Epidermal melanocyte (primary cell): ENCODE measurements at regions not wholly inside any gene's neighbourhood (a gene's known extent, or its start where the extent isn't known, plus 50 kb on each side); places are given as distances from the start of the nearest gene placed in this dataset.

Experiments
- DNase-seq: peaks from one replicate; pipeline ENCODE4 v3.0.0; 2011; ENCODE audit warnings: low spot score; ENCODE audit not compliant: insufficient read length

DNA sequence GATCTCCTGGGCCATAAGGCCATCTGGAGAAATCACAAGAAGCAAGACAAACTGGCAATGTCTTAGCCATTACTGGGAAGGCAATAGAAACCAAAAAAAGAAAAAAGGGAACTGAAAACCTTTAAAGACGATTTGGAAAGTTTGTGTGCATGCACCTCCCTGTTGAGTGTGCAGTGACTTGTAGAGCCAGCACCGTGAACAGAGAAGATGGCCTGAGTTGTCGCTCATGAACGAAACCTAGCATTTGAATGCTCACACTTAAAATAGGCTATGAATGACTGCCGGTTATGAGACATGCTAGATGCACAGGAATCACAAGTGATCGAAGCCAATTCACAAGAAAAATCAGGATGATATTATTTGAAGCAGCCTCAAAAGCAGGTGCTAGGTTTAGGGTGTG lies 151.3 kb upstream of the ADO start:
- no peak for DNase-seq

DNA sequence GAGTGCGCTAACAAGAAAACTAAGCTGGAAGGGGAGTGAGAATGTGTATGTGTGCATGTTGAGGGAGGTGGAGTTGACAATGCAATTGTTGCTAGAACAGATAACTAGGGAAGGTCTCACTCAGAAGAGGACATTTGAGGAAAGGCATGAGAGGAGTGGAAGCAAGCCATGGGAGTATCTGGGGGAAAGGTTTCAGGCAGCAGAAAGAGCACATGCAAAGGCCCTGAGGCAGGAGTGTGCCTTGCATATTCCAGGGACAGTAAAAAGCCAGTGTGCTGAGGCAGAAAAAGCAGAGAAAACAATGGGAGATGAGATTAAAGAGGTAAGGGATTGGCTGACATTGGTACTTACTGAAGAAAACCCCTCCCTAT lies 149.6 kb upstream of the ADO start:
- no peak for DNase-seq

DNA sequence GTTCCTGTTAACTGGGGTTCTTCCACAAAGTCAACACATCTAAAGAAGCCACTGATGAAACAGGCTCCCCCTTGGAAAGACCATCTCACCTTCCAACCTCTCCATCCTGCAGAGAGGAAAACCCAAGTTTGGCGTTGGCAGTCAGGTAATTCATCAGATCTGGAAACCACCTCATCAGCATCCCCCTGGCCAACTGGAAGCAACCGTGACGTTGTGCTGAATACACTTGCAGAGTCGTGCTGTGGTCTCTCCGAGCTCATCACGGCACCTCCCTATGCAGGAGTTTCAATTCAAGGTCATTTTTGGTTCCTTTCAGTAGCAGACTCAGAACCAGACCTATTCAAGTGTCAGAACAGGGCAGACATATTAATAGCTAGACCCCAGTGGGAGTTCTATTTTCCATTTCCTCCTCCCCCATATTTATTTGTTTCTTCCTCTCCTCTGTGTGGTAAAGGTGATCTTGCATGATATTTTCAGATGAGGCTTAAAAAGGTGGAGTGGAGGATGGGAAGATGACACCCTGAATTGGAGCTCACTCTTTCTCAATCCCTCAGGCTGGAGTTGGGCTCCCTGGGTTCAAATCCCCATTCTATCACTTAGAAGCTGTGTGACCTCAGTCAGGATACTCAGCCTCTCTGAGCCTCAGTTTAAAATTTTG lies 149.1 kb upstream of the ADO start:
- DNase-seq = no peak

DNA sequence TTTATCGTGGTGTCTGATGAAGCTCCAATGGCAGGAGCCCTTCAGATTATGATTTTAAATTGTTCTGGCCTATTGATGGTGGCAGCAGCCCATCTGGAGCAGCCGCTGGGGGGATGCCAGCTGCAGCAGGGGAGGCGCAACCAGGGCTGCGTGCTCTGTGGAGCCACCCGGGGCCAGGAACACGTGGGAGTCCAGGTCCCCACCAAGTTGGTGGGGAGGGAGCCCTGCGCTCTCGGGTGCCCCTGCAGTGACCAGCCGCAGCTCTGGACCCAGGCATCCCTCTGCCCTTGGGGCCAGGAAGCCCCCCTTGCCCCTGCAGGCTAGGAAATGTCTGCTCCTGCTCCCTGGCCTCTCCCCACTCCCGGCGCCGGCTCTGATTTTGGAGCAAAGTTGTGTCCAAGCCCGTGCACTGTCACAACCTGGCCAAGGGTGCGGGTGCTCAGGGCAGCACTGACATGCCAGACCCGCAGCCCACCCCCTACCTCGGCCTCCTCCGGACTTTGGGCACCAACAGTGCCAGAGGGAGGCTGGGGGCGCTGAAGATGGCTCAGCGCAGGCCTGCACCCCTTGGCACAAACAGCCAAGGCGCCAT lies 147.2 kb upstream of the ADO start:
- no peak for DNase-seq

DNA sequence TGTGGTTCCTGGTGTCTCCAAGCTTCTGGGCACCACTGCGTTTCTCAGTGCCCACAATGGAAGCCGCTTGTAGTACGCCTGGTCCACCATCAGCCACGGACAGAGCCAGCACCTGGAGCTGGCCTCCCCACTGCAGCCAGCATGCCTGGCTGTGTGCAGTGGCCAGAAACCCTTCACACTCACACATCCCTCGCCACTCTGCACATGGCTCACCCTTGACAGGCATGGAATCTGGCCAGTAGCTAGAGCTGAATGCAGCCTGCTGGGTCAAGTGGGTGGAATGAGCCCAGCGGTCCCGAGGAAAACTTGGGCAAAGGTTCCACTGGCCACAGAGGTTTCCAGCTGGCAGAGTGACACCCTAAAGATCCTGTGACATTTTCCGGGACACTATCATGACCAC lies 146.0 kb upstream of the ADO start:
- DNase-seq = no peak

DNA sequence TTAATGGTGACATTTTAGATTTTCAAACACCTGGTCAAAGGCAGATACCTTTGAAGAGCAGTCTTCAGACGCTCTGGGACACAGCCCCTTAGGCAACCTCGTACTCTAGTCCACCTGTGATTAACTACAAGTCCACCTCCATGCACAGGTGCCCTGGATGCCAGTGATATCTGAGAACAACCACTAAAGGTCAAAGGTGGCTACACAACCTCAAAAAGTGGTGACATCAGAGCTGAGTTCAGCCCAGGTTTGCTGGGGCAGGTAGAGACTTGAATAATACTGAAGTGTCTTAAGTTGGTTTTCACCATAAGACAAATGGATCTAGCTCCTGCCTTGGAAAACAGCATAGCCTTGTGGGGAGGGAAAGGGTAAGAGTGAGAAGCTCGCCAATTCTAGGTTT lies 143.4 kb upstream of the ADO start:
- no peak for DNase-seq

DNA sequence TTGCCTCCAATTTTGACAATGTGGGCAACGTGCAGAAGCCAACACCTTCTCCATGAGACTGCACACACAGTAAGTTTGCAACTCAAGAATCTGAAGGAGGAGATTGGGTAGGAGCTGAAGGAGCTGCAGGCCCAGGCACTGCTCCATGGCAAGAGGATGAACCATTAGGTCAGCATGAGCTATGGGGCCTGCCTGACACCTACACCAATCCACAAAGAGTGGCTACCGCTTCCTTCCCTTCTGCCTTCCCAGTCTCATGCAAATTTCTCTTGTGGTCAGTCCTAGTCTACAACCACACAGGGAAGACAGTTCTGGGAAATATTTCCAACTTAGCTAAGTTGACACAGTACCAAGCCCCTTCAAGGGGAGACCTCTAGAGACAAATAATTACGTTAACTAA lies 142.0 kb upstream of the ADO start:
- no peak for DNase-seq

DNA sequence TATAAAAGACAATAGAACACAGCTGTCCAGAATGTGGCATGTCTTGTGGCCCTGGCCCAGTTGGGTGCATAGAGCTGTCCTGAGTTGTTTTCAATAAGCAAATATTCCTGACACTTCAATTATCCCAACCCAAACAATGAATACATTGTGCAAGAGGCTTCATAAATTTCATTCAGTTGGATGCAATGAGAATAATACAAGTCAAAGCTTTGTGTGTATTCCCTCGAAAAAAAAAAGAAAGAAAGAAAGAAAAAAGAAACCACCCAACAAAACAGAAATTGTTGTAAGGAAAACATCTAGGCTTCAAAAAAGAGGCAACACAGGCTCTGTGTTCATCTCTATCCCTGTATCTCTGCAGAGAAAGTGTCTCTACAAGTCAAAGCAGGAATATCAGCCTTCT lies 138.7 kb upstream of the ADO start:
- DNase-seq = no peak

DNA sequence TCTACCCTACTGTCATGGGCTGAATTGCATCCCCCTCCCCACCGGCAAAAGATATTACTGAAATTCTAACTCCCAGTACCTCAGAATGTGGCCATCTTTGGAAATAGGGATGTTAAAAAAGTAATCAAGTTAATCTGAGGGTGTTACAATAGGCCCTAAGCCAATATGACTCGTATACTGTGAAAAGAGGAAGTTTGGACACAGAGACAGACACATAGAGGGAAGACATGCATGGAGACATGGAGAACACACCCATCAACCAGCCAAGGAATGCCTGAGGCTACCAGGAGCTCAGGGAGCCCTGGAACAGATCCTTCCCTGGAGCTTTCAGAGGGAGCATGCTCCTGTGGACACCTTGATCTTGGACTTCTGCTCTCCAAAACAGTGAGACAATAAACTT lies 138.2 kb upstream of the ADO start:
- no peak for DNase-seq

DNA sequence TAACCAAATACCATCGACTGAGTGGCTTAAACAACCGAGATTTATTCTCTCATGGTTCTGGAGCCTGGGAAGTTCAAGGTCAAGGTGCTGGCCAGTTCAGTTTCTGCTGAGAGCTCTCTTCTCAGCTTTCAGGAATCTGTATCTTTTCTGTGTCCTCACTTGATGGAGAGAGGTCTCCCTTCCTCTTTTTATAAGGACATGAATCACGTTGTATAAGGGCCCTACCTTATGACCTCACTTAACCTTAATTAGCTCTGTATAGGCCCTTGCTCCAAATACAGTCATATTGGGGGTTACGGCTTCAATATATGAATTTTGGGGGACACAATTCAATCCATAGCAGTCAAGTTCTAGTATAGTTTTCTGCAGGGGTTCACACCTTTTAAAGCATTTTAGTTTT lies 135.2 kb upstream of the ADO start:
- DNase-seq = no peak

DNA sequence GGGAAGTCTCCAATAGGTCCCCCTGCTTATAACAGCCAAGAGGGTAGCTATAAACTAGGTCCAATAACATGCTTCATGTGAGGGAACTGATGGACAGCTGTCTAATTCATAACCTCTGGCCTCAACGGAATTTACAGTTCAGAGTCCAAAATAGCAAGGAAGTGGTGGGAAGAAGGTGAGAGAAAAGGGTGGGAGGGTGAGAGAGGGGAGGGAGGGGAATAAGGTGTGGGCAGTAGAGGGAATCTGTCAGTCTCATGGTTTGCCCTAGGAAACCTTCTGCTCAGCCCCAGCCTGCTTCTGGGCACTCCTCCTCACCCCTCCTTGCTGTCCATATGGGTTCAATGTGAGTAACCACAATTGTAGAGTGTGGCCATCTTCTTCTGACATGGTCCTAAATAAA lies 133.4 kb upstream of the ADO start:
- DNase-seq = no peak

DNA sequence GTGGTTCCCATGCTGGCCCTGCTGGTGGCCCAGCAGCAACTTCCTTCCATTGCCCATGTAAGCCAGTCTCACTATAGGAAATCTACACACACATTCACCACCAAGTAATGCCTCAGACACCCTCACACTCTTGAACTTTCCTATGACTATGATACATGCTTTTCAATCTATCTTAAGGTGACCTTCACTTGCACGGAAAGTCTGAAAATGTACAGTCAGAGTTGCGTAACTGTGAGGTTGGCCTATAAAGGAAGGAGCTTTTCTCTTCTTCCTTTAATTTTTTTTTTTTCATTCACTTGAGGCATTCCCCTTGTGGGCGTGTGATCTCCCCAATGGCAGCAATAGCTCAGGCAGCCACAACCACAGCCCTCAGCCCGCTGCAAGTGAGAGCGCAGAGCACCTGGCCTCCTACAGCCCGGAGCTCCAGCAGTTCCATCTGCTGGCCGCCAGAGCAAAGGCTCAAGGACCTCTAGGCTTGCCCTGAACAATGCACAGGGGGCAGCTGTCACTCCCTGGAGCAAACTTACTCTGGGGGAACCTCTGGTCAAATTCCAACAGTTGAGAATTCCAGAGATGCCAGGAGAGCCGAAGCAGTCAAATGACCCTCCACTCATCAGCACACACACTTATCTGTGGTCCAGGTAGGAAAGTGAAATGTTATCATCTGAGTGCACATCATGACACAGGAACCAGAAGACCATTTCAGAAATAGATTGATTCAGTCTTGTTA lies 123.1 kb upstream of the ADO start:
- no peak for DNase-seq

DNA sequence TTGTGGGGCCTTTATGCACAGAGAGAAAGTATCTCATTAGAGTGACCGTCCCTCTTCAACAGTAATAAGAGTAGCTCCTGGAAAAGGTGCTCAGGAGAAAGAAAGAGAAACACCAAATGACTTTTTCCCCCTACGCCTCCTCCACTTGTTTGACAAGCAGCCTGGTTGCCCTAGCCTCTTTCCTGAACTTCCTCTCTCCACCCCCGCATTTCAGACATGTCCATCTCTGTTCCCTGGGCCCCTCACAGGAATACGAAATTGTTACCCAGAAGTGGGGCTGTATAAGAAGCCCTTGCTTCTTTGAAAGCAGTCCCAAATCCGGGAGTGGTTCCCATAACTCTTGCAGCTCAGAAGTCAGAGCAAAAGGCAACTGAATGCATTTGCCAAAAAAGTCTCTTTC lies 119.6 kb upstream of the ADO start:
- DNase-seq = no peak

DNA sequence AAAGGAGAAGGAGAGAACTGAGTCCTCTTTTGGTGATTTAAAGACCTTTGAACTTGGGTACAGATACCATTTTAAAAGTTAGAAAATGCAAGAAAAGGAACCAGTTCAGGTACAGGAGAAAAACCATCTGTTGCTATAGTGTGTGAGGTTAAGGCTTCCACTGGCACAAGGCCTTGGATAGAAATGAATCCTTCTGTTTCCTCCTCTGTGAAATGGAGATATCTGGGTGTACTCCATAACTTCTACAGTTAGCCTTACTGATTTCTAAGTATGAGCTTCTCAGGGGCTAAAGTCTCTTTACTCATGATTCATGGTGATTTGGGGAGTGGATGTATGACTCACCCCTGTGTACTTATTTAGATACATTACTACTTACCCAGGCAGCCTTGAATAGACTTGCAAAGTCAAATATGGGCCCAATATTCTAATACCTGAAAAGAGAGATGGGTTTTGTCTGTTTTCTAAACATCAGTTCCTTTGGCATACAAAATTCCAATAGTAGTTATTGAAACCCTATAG lies 117.2 kb upstream of the ADO start:
- DNase-seq = no peak

DNA sequence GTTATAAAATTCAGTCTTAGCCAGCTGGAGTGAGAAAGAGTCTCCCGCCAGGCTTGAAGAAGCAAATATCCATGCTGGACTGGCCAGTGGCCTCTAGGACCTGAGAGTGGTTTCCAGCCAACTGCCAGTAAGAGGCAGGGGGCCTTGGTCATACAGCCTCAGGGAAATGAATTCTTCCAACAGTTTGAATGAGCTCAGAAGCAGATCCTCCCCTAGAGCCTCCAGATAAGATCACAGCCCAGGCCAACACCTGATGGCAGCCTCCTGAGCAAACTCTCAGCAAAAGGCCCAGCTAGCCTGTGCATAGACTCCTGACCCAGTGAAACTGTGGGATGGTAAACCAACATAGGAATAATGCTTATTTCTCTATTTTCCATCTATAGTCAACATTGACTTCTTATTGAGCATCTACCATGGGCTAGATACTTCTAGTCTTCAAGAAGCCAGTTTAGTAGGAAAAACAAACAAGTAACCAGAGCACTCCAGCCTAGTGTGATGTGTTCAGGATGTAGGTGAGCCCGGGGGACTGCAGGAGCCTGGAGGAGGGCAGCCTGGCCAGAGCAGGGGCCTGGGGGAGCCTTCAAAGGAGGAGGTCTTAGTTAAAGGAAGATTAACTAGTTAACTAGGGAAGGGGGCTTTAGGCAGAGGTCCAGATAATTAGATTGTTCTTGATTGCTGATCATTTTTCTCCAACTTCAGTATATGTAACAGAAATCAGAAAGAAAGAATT lies 115.4 kb upstream of the ADO start:
- no peak for DNase-seq

DNA sequence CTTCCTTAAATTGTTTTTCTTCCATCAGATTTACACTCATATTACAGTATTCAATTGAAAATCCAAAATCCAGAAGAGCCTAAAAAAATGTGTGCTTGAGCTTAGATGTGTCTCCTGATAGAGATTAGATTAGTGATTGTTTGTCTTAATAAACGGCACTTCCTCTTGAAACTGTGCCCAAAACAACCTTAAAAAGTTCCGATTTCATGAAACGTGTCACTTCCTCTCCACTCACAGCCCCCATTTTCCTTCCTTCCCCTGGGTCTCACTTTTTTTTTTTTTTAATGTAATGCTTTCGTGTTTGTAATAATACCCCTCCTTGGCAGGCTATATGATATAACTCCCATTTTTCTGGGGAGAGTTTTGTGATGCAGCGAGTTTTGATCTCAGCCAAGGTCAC lies 114.8 kb upstream of the ADO start:
- DNase-seq = no peak

DNA sequence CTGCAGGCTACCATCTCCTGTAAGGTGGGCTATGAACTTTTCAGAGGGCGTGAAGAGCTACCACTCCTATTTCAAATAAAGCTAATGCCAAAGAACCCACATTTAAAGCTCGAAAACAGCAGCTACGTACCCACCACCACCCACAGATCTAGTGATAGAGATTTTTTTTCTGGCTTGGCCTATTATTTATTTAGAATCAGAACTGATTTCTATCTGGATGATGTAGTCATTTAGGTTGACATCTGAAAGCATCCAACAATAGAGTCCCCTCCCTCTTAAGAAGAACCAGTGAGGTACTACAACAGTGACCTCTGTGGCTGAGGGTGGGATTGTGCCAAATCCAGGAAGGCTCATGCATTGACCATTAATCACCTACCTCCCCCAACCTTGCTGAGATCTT lies 113.8 kb upstream of the ADO start:
- DNase-seq = no peak

DNA sequence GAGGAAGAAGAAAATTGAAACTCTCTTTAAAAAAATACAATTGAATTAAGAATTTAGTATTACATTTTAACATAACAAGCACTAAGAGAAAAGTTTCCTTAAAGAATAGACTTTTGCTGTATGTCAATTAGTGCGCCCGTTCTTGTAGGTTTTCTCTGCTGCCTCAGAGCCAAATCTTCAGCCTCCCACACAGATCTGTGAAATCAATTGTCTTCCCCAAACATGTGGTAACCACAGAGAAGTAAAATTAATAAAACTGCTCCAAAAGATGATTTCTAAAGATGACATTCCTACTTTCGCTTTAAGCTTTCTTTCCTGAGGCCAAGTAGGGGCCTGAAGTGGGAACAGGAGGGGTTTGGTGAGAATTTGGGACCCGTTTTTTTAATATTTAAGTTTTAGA lies 113.2 kb upstream of the ADO start:
- DNase-seq = no peak

DNA sequence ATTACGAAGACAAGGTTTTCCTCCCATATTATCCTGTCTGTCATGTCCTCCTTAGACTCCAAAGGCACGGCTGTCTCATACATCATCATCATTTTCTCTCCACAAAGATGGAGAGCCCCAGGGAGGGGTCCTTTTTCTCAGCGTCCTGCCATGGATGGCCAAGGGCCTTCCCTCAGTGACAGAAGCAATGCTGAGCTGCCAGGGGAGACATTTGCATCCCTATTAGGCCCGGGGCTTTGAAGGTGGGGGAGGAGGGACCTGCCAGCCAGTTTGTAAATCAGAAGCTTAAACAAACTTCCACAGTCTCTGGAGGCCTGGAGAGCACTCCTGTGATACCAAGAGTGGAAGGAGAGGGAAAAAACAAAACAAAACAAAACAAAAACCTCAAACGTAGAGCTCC lies 112.4 kb upstream of the ADO start:
- no peak for DNase-seq

DNA sequence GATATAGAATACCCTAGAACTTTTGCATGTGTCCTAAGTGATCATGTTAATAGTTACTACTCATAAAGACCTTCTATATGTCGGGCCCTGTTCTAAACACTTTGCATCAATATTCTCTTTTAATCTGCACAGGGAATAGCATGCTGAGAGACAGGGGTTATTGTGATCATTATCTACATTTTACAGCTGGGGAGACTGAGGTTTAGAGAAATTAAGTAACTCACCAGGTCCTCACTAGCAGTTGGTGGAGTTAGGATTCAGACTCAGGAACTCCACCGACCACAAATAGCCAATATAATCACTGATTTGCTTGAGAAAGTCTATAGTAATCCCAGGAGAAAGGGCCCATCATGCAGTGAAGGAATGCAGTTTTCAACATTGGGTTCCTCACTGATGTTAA lies 111.2 kb upstream of the ADO start:
- DNase-seq = no peak

DNA sequence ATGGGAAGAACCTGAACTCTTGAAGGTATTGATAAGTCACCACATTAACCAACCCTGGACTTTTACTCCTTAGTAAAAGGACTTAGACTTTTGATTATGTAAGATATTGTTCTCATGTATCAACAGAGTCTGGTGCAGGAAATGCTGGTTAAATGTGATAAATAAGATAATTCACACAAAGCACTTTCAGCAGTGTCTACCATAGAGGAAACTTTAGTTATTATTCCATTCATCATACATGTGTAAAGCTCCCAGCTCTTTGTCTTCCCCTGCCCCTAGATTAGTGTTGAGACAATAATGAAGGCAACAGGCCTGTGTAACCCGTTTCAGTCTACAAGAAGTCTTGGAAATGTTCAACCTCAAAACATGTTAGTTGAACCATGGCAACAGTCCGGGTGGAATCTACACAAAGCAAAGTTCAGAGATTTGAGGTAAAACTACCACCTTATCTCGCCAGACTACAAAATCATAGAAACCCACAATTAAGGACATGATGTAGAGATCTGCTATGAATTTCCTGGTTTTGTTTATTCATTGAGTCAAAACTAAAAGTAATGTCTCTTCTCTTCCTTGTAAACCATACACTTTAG lies 109.9 kb upstream of the ADO start:
- no peak for DNase-seq

DNA sequence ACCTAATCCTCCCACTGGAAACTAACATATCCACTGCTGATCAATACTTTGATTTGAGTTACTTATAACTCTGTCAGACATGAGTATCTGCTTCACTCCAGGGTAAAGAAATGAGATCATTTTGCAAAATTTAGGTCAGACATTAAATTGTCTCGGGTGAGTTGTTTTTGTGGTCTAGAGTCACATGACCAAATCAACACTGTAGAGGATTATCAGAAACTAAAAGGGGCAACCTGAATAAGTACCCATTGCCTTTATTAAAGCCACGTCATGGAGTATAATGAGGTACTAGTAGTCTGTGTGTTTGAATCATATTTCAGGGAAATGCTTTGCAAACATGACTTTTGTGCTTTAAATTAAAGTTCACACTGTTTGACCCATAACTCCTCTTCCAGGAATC lies 107.7 kb upstream of the ADO start:
- no peak for DNase-seq
